ENCODE measurements at regions not wholly inside any gene's neighbourhood (a gene's known extent, or its start where the extent isn't known, plus 50 kb on each side); places are given as distances from the start of the nearest gene placed in this dataset.

DNA sequence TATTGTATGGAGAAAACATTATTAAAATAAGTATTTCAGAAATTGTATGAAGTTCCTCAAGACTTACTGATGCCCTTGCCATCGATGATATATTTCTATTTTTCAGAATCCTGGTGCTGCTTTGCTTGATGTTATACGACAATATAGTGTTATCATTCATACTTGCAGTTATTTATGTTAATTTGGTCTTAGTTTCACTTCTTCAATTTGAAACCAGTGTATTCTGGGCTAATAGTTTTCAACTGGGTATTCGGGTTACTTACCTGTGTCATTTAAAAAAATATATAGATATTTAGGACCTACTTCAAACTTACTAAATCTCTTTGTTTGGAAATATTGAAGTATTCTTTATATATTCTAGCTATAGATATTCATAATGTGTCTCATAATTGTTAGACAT lies 1414.7 kb downstream of the C4orf33 start:
- TF ChIP-seq, protein P1, sequence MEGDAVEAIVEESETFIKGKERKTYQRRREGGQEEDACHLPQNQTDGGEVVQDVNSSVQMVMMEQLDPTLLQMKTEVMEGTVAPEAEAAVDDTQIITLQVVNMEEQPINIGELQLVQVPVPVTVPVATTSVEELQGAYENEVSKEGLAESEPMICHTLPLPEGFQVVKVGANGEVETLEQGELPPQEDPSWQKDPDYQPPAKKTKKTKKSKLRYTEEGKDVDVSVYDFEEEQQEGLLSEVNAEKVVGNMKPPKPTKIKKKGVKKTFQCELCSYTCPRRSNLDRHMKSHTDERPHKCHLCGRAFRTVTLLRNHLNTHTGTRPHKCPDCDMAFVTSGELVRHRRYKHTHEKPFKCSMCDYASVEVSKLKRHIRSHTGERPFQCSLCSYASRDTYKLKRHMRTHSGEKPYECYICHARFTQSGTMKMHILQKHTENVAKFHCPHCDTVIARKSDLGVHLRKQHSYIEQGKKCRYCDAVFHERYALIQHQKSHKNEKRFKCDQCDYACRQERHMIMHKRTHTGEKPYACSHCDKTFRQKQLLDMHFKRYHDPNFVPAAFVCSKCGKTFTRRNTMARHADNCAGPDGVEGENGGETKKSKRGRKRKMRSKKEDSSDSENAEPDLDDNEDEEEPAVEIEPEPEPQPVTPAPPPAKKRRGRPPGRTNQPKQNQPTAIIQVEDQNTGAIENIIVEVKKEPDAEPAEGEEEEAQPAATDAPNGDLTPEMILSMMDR (IDR thresholded peaks at IDR 0.05; ENCODE audit: low read depth, low read length) = no peak
- TF ChIP-seq EZH2phosphoT487 (IDR thresholded peaks at IDR 0.05; ENCODE audit: low read depth) = no peak

Data from OCI-LY3 (cell line).